Coronary artery (tissue), 2 donors: ENCODE measurements at regions not wholly inside any gene's neighbourhood (a gene's known extent, or its start where the extent isn't known, plus 50 kb on each side); places are given as distances from the start of the nearest gene placed in this dataset.
"Not testable (repeated sequence)": the region's sequence is repeated elsewhere in the genome, so short reads cannot be mapped to it uniquely, and the experiment has no call there.

Experiments used
- DNase-seq: peaks from one replicate; pipeline ENCODE4 v3.0.0-alpha.2; 2017; ENCODE audit warnings: low spot score
- H3K27ac ChIP-seq, 2 donors: fragments of 200-600 bp; sonication (generic); one replicate each; pipeline ENCODE4 v1.5.1; 2016 to 2019
- H3K4me3 ChIP-seq: fragments of 200-600 bp; sonication (generic); 2 replicates; pipeline ENCODE4 v1.5.1; 2016; ENCODE audit warnings: mild to moderate bottlenecking, moderate library complexity
- TF ChIP-seq, protein P1 (sequence below): fragments of 200-600 bp; sonication (generic); IDR thresholded peaks from one replicate; pipeline ENCODE4 v1.5.1; 2019; ENCODE audit warnings: antibody characterized with exemption

- TF ChIP-seq, protein P1, sequence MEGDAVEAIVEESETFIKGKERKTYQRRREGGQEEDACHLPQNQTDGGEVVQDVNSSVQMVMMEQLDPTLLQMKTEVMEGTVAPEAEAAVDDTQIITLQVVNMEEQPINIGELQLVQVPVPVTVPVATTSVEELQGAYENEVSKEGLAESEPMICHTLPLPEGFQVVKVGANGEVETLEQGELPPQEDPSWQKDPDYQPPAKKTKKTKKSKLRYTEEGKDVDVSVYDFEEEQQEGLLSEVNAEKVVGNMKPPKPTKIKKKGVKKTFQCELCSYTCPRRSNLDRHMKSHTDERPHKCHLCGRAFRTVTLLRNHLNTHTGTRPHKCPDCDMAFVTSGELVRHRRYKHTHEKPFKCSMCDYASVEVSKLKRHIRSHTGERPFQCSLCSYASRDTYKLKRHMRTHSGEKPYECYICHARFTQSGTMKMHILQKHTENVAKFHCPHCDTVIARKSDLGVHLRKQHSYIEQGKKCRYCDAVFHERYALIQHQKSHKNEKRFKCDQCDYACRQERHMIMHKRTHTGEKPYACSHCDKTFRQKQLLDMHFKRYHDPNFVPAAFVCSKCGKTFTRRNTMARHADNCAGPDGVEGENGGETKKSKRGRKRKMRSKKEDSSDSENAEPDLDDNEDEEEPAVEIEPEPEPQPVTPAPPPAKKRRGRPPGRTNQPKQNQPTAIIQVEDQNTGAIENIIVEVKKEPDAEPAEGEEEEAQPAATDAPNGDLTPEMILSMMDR: no peak
- DNase-seq: no peak
- no peak overlapping the region for H3K27ac ChIP-seq
- H3K4me3 ChIP-seq: no peak overlapping the region
Observed at GRCh38 chr1:219085988-219086387, 87.7 kb upstream of the LYPLAL1 start.

DNA sequence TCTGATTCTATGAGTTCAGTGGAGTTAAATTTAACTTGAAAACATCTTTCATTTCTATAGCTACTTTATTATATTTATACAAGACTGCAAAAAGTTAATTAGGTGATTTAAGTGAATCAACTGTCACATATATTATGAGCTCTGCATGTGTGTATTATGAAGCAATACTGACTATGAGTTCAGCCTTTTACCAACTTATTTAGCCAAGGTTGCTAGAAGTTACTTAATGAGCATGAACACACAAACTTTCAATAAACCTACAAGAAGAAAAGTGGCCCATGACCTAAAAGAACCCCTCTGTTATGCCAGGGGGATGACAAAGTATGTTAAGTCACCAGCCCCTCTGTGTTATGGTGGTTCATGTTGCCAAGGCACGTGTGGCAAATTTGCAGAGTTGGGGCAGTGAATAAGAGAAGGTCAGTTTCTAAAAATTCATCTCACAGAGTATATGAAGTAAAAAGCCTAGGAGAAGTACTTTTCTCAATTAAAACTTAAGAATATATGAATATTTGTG lies 86.7 kb upstream of the LYPLAL1 start:
- TF ChIP-seq, protein P1: no peak
- no peak overlapping the region for H3K27ac ChIP-seq
- no peak for DNase-seq
- no peak overlapping the region for H3K4me3 ChIP-seq

GRCh38 chr1:219088778-219089557 lies 84.7 kb upstream of the LYPLAL1 start:
- H3K27ac ChIP-seq: no peak overlapping the region
- TF ChIP-seq, protein P1: no peak
- no peak overlapping the region for H3K4me3 ChIP-seq
- DNase-seq: peak; percentile 80

- TF ChIP-seq, protein P1: no peak
- Histone ChIP-seq H3K27ac (no peak overlapping the region), H3K4me3 (no peak overlapping the region)
- DNase-seq: no peak
Observed at GRCh38 chr1:219090607-219091006, 83.1 kb upstream of the LYPLAL1 start.

- TF ChIP-seq, protein P1: no peak
- DNase-seq: no peak
- Histone ChIP-seq H3K27ac (no peak overlapping the region), H3K4me3 (no peak overlapping the region)
Observed at GRCh38 chr1:219092206-219092605, 81.5 kb upstream of the LYPLAL1 start.

DNA sequence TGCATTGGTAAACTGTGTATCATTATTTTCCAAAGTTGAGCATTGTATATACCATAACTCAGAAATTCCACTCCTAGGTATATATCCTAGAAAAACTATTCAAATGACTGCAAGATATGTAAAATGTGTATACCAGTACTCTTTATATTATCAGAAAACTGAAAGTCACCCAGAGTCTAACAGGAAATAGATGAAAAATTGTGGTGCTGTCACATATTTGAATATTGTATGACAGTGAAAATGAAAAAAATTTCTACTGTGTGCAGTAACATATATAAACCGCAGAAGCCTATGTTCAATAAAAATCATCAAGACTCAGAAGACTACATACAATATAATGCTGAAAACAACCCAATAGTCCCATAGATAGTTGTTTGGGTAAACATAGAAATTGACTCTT lies 74.4 kb upstream of the LYPLAL1 start:
- Histone ChIP-seq H3K4me3 (no peak overlapping the region), H3K27ac (no peak overlapping the region)
- TF ChIP-seq, protein P1: no peak
- no peak for DNase-seq

DNA sequence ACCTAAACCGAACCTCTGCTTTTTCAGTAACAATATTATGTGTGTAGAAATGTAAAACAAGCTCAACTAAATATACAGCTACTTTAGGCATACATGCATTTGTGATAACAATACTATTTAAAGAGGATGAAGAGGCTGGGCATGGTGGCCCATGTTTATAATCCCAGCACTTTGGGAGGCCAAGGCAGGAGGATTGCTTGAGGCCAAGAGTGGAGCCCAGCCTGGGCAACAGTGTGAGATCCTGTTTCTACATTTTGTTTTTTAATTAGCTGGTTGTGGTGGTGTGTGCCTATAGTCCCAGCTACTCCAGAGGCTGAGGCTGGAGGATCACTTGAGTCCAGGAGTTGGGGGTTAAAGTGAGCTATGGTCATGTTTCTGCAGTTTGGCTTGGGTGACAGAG lies 73.6 kb upstream of the LYPLAL1 start:
- H3K4me3 ChIP-seq: no peak overlapping the region
- TF ChIP-seq, protein P1: no peak
- DNase-seq: no peak
- H3K27ac ChIP-seq: no peak overlapping the region

GRCh38 chr1:219102466-219102865 lies 71.2 kb upstream of the LYPLAL1 start:
- not testable (repeated sequence) for H3K4me3 ChIP-seq, H3K27ac ChIP-seq, DNase-seq
